Lung (tissue), 11 donors: ENCODE measurements at regions not wholly inside any gene's neighbourhood (a gene's known extent, or its start where the extent isn't known, plus 50 kb on each side); places are given as distances from the start of the nearest gene placed in this dataset.

Experiments used
- ATAC-seq: fragments of 200-7000 bp; cut with Tn5 transposase; one replicate; pipeline ENCODE4 v1.9.1; 2020; ENCODE audit warnings: moderate number of reproducible peaks; ENCODE audit not compliant: insufficient read depth, low FRiP score
- DNase-seq, 3 donors: peaks; one replicate each; pipeline ENCODE4 v3.0.0-alpha.2; 2013 to 2017
- H3K27ac ChIP-seq, 2 donors: one replicate each; pipeline ENCODE4 v1.5.1; 2013; ENCODE audit warnings: mild to moderate bottlenecking in 2 of 2, moderate library complexity in 2 of 2, control low read depth in 1 of 2, inconsistent platforms in 1 of 2, low read depth in 1 of 2, low read length in 1 of 2
- H3K27me3 ChIP-seq, 3 donors: one replicate each; pipeline ENCODE4 v1.5.1; 2013; ENCODE audit warnings: low read length in 2 of 3; ENCODE audit not compliant: control insufficient read depth in 3 of 3, insufficient read depth in 3 of 3
- H3K36me3 ChIP-seq, 4 donors: one replicate each; pipeline ENCODE4 v1.5.1; 2013; ENCODE audit warnings: low read length in 4 of 4, mild to moderate bottlenecking in 1 of 4, moderate library complexity in 1 of 4; ENCODE audit not compliant: control insufficient read depth in 4 of 4, insufficient read depth in 4 of 4
- H3K4me1 ChIP-seq, 5 donors: one replicate each; pipeline ENCODE4 v1.5.1; 2013; ENCODE audit warnings: low read length in 5 of 5, mild to moderate bottlenecking in 2 of 5, moderate library complexity in 1 of 5; ENCODE audit not compliant: control insufficient read depth in 5 of 5, insufficient read depth in 5 of 5
- H3K4me3 ChIP-seq: one replicate; pipeline ENCODE4 v1.5.1; 2013; ENCODE audit warnings: mild to moderate bottlenecking, control low read depth, moderate library complexity
- H3K9ac ChIP-seq, 2 donors: one replicate each; pipeline ENCODE4 v1.5.1; 2013; ENCODE audit warnings: low read length in 2 of 2, control low read depth in 1 of 2; ENCODE audit not compliant: insufficient read depth in 1 of 2
- H3K9me3 ChIP-seq, 4 donors: one replicate each; pipeline ENCODE4 v1.5.1; 2013; ENCODE audit warnings: low read length in 3 of 4, mild to moderate bottlenecking in 1 of 4, moderate library complexity in 1 of 4; ENCODE audit not compliant: control insufficient read depth in 4 of 4, insufficient read depth in 3 of 4
- CTCF ChIP-seq: IDR thresholded peaks from 2 replicates; pipeline ENCODE4 v1.5.1; 2012; ENCODE audit warnings: mild to moderate bottlenecking; ENCODE audit errors: control extremely low read depth, extremely low read depth
- WGBS, 2 donors: extraction: QIAGEN DNeasy Blood & Tissue Kit; methylation state at CpG; one replicate each; pipeline ENCODE4 v1.1.7; 2013; 5-methylcytosine and 5-hydroxymethylcytosine counted together
- donor health status: control.
- donor health status: control.
- donor health status: Bipolar disorder and iron deficiency.
- donor health status: healthy.
- donor health status: DM: yes; HTN: yes; CAD: no.

- H3K36me3 ChIP-seq = no peaks in the 10 kb centered on the region
- no peaks in the 10 kb centered on the region for H3K27me3 ChIP-seq
- DNase-seq (no peak), ATAC-seq (no peak)
- H3K27ac ChIP-seq = no peak overlapping the region
- no peak overlapping the region for H3K4me3 ChIP-seq
- no peak for TF ChIP-seq CTCF
- no peak overlapping the region for H3K9ac ChIP-seq
- WGBS, 2 donors = 87 to 89% methylated on average over 6 of the region's 6 CpGs
- no peaks in the 10 kb centered on the region for H3K9me3 ChIP-seq
- H3K4me1 ChIP-seq = peaks cover 0 to 14% (median 2%) of the 10 kb centered on the region in 5 donors
Measured at GRCh38 chr15:70220490-70221096, 122.9 kb upstream of the TLE3 start.

- no peak for DNase-seq
- ATAC-seq = no peak
- no peaks in the 10 kb centered on the region for H3K9me3 ChIP-seq
- peaks cover 0 to 14% (median 2%) of the 10 kb centered on the region in 5 donors for H3K4me1 ChIP-seq
- H3K4me3 ChIP-seq = no peak overlapping the region
- no peaks in the 10 kb centered on the region for H3K27me3 ChIP-seq
- no peaks in the 10 kb centered on the region for H3K36me3 ChIP-seq
- TF ChIP-seq CTCF = no peak
- WGBS, 2 donors = 92 to 96% methylated on average over 6 of the region's 6 CpGs
- no peak overlapping the region for H3K9ac ChIP-seq
- H3K27ac ChIP-seq = no peak overlapping the region
Measured at GRCh38 chr15:70219966-70220365, 122.2 kb upstream of the TLE3 start.

GRCh38 chr15:70219256-70219895 is 121.7 kb upstream of the TLE3 start:
- DNase-seq = peak in 2 of 3 donors; percentile 12 to 43
- Histone ChIP-seq H3K4me1 (peaks cover 0 to 14% (median 2%) of the 10 kb centered on the region in 5 donors), H3K4me3 (peak overlapping the region; percentile 12), H3K9me3 (no peaks in the 10 kb centered on the region), H3K27ac (no peak overlapping the region), H3K27me3 (no peaks in the 10 kb centered on the region), H3K9ac (no peak overlapping the region), H3K36me3 (no peaks in the 10 kb centered on the region)
- no peak for ATAC-seq
- WGBS, 2 donors = 92 to 93% methylated on average over 8 of the region's 8 CpGs
- TF ChIP-seq CTCF = no peak
